ENCODE measurements at regions not wholly inside any gene's neighbourhood (a gene's known extent, or its start where the extent isn't known, plus 50 kb on each side); places are given as distances from the start of the nearest gene placed in this dataset.

DNA sequence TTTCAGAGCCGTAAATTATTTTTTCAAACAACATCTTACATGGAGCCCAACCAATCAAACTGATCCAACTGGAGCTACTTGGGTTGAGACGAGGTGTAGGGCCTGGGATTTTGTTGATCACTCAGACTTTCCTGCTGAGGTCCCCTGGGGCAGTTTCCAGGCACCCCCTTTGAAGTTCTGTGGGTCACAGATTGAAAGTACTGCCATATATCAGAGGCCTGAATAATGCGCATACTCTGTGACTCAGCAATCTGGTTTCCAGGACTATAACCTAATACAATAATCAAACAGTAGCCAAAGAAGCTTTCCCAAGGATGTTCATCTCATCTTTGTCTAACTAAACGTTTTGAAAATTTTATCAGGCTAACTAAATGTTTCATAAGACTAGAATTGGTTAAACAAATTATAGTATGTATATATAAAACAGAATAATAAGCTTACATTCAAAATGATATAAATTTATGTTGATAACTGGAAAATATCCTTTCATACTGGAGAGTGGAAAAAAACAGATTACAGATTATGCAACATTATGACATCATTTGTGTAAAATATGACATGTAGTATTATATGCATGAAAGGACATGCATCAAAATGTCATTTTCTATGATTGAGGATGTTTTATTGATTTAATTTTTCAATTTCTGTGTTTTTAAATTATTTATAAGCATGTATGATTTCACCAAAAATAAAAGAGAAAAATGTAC is 617.1 kb downstream of the NTRK3 start:
- FAIRE-seq = no peak

DNA sequence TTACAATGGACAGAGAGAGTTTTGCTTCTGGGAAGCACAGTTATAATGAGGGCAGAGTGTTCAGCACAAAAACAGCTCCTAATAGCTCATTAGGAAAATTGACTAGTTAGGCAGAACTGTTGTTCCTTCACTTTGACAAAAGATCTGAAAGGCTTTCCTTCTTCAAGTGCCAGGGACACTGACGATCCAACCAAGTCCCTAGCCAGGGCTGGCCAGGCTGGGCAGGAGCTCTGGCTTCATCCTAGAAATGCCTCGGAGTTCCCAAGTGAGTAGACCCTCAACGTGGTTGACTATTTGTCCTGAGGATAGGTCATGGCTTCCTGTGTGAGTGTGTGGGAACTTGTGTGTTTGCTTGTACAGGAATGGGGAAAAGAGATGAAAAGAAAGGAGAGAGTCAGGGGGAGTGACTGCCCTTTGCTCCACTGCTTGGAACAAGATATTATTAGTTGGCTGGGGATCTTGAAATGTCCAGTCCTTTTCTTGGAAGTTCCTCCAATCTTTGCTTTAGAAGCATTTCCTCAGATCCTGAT is 617.9 kb downstream of the NTRK3 start:
- FAIRE-seq = no peak
- peak in 1 of 2 donors; percentile 3 for DNase-seq (ENCODE audit: low spot score in 2 of 2)

More for the DNA sequence above, 617.1 kb downstream of the NTRK3 start:
- no peak for DNase-seq (ENCODE audit: low spot score in 2 of 2)

DNA sequence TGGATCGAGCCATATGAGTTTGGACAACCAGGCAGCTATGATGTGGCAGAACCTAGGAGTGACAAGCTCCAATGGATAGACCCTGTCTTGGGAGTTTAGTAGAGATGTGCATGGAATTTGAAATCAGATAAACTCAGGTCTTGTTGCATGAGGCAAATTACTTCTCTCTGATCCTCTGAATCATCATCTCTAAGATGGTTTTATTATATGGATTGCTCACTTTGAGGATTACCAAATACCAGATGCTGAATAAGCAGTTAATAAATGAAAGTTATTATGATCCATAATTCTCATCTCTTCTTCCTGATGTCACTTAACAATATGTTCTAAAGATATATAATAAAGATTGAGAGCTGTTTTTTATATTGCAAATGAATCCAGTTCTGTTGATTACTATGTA is 622.2 kb downstream of the NTRK3 start:
- FAIRE-seq = no peak
- no peak for DNase-seq (ENCODE audit: low spot score in 2 of 2)

DNA sequence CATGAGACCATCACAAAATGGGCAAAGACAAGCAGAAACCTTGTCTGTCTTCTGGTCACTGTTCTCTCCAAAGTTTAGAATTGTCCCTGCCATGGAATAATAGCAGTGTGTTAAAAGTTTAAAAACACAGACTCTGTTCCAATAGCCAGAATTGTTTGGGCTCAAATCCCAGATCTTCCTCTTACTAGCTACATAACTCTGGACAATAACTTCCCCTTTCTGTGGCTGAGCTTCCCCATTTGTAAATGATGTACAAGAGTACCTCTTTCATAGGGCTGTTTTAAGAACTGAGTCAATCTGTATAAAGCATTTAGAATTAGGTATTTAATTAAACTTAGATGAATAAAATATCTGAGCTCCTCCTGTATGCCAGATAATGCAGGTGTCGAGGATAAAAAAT is 623.0 kb downstream of the NTRK3 start:
- FAIRE-seq = no peak
- DNase-seq (ENCODE audit: low spot score in 2 of 2) = no peak

DNA sequence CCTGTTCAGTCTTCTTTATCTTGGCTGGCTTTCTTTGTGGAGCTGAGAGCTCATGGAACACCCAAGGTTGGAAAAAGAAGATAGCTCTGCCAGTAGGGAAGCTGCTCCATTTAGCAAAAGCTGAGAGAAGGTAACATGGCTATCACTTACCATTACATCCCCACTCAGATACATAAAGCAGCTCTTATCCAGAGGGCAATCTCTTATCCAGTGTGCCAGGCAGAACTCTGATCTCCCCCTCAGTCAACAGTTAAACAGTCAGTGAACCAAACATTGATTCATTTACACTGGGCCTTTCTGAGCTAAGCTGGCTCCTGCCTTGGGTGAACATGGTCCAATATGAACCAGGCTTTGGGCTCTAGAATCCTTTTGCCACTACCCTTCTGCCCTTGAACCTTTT is 624.2 kb downstream of the NTRK3 start:
- DNase-seq (ENCODE audit: low spot score in 2 of 2) (no peak), FAIRE-seq (no peak)

DNA sequence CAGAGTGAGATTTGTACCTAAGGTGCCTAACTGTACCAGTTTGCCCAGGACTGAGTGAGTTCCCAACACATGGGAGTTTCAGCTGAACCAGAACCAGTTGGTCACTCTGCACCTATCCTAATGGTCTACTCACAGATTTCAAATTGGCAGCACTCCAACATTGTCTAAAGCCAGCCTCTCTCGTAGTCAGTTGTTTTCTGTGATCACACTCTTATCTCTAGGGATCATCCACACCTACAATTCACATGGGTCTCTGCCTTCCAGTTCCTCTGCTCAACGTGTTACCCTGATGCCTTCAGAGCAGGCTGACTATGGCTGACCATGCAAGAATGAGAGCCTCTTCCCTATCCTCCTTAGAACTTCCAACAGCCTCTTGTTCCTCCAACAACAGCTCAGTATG is 624.8 kb downstream of the NTRK3 start:
- FAIRE-seq = no peak

DNA sequence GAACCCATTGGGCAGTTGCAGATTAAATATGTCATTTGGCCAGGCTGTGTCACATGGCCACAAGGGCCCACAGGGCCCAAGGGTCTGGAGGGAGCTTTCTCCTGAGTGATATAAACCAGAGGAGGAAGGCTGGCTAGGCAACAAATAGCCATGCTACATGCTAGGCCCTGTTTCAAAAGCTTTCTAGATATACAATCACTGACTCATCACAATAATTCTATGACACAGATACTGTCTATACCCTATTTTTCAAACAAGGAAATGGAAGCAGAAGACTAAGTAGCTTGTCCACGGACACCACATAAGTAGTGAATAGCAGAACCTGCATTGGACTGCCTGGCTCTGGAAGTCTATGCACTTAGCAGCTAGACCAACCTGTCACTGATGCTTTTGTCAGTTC is 625.4 kb downstream of the NTRK3 start:
- DNase-seq (ENCODE audit: low spot score in 2 of 2) (no peak), FAIRE-seq (no peak)

More for the DNA sequence above, 624.8 kb downstream of the NTRK3 start:
- no peak for DNase-seq (ENCODE audit: low spot score in 2 of 2)

DNA sequence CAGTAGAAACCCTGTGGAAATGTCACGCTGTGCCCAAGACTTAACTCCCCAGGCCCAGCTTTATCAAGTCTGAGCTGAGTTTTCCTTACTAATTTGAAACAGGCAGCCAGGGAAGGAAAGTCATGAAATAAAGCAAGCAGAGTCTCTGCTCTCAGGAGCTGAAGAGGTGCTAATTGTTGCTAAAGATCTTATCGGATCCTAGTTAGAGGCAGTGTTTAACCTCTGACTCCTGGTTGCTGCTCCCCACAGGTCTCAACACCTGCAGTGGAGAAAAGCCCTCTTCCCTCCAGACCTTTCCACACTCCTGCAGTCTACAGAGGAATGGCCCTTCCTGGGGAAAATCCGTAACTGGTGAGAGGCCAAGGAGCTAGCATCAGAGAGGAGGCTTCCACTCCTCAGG is 628.2 kb downstream of the NTRK3 start:
- no peak for FAIRE-seq
- no peak for DNase-seq (ENCODE audit: low spot score in 2 of 2)

DNA sequence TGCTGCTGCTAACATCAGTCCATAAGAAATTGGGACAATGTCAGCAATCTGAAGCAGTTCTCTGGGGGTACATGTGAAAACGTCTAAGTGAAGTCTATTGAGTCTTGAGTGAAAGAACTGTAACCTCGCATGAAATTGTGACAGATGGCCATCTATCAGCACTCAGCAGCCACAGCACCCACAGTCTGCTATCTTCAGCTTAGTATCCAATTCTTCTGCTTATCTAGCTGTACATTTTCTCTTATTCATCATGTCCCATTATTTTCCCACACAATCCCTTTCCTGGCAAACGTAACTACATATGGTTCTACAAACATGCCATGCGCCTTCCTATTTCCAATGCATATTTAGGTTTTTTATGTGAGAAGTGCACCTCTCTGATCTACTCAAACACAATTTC is 629.7 kb downstream of the NTRK3 start:
- DNase-seq (ENCODE audit: low spot score in 2 of 2) (no peak), FAIRE-seq (no peak)

DNA sequence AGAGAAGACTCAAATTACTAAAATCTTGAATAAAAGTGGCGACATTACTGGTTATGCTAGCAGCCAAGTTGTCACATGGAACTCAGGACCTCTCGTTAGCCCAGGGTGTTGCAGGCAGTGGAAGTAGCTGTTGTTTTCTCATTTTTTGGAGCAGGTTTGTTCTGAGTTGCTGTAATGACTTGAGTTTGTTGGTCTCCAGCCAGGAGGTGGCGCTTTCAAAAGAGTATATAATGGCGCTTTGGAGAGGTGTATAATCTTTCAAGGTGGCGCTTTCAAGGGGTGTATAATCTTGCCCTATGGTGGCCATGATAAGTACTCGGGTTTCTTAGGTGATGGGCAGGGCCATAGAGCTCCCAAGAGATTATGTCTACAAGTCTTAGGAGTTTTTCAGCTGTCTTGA is 632.7 kb downstream of the NTRK3 start:
- DNase-seq (ENCODE audit: low spot score in 2 of 2) (no peak), FAIRE-seq (no peak)

DNA sequence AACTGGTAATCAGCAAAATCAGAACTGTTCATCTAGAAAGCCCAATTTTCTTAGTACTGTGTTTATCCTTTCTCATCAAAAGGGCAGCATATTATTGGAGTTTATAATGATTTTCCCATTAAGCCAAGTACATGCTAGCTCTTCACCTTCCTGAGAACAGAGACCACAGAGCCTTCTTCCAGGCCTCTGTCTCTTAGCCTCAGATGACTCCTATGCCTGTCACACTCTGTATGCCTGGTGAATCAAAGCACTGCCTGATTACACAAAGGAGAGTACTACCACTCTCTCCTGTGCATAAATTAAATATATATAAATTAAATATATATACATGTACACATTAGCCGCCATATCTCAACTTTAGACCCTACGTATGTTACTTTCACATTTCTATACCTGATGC is 636.1 kb downstream of the NTRK3 start:
- DNase-seq (ENCODE audit: low spot score in 2 of 2) (no peak), FAIRE-seq (no peak)

DNA sequence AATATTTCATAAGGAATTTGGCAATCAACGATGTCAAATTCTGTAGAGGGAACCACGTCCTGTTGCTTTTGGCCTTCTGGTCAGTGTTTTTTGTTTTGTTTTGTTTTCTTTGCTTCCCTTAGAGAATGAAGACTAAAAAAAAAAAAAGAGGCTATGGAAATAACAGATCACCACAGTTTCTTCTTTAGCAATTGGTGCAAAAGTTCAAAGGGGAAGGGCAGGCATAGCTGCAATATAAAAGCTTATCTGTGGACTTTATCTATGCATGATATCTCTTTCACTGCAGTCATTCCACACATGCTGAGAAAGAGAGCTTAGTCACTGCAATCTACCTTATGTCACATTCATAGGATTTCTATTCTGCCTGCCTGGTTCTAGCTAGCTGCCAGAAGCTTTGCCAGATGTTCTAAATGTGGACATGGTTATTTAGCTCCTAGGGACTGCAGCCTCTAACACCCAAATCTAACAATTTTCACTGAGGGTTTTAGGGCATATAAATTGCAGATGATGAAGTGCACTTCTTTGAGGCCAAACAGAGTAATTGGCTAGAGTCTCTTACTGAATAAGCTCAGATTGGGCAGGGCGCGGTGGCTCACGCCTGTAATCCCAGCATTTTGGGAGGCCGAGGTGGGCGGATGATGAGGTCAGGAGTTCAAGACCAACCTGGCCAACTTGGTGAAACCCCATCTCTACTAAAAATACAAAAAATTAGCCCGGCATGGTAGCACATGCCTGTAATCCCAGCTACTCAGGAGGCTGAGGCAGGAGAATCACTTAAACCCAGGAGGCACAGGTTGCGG is 637.2 kb downstream of the NTRK3 start:
- FAIRE-seq = no peak
- no peak for DNase-seq (ENCODE audit: low spot score in 2 of 2)

DNA sequence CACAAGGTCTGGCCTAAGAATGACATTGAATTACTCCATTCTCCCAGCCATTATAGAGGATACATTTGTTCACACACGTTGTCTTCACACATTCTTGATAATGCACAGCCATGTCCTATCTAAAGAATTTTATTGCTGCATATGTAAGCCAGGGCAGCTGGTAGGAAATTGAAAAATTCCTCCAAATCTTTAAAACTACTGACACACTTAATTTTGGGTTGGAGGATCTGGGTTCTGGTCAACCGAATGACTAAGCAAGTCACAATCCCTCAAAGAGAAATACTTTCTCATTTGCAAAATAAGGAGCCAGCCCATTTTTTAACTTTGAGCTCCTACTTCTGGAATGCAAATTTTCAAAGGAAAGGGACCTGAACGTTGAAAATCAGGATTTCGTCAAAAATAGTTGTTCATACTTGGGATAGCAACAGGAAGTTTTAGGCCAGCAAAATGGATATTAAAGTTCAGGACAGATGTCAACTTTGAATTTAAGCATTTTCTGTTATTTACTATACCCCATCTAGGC is 638.3 kb downstream of the NTRK3 start:
- FAIRE-seq = no peak
- no peak for DNase-seq (ENCODE audit: low spot score in 2 of 2)

DNA sequence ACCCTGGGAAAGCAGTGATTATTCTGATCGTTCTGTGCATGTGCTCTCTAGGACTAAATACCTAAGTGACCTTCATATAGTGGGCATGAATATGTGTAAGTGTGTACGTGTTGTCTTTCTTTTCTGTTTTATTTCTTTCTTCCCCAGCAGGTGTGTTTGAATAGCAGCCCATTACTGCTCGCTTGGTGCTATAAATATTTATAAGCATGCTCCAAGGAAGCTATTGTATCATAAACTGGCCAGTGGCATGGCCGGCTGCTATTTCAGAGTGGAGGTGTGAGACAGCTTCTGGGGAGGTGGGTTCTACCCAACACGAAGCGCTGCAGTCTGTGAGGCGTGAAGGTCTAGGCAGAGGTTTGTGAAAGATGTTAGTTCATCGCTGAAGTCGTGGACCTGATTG is 641.8 kb downstream of the NTRK3 start:
- no peak for DNase-seq (ENCODE audit: low spot score in 2 of 2)
- FAIRE-seq = no peak

DNA sequence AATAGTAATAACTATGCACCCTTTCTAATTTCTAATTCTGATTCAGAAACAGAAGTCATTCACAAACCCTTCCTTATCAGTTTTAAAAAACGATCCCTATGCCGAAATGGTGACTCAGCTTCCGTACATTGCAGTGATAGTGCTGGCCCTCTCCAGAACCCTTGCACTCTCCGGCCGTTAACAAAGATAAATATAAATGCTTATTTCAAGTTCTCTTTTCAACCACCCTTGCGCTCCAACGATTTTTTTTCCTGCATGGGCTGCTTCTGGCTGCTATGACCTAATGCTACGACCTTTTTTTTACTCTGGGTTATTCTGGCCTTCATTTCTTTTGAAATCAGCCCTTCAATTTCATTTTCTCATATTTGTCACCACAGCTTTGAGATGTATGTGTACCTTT is 646.2 kb downstream of the NTRK3 start:
- DNase-seq (ENCODE audit: low spot score in 2 of 2) = no peak
- no peak for FAIRE-seq

DNA sequence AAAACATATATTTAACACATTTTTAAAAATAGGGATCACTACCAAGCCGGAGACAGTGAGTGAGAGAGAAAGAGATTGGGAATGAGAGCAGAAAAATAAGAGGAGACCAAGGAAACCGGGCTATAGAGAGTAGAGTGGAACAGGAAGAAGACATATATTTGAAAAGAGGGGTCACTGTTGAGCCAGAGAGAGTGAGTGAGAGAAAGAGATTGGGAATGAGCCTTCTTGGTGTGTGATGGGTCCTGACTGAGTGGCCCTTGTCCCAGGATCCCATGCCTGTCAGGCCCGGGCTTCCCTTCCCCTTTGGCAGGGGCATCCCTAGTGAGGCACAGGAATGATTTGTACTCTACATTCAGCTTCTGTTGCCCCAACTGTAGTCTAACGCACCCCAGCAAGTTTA is 646.6 kb downstream of the NTRK3 start:
- FAIRE-seq (no peak), DNase-seq (ENCODE audit: low spot score in 2 of 2) (no peak)

DNA sequence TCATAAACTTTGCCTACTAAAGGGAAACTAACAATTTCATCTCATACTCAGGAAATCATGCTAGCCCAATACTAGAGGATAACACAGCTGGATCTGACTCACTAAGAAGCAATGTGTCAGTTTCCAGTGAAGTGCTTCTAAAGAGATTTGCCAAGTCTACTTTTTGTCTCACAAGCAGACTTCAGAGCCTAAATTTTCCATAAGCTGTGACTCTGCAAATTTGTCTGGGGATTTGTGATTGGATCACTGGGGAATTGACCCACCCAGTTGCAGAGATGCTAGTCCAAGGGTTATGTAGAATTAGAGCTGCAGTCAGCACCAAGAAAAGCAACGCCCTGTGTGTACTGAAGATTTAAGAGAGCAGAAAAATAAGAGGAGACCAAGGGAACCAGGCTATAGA is 647.1 kb downstream of the NTRK3 start:
- FAIRE-seq (no peak), DNase-seq (ENCODE audit: low spot score in 2 of 2) (no peak)

DNA sequence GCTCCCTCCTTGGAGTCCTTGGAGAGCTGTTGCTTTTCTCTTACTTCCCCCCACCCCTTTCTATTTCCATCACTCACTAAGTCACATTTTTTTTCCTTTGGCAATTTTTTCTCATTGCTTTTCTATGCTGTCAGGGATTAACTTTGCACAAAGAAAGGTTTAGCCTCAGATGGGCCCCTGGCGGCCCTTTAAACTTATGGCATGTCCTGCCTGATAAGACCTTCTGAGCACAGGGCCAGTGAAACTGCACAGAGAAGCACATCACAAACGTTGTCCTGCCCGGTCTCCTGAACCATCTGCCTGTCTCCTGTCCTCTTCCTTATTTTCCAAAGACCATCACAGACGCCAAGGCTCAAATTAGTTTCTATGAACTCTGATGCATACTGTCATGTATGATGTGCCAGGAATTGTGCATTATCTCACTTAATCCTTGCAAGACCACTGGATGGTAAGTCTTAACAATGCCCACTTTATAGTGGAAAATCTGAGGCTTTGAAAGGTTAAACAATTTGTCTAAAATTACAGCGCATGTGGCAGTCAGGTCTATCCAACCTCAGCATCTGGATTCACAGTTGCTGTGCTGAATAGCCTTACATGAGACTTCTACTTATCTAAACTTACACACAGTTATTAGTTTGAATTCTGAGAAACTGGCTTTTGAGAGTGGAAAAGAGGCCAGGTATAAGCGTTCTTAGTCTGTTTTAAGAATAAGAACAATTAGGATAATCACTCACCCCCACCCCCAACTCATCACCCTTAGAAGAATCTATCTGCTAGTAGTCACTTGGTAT is 648.1 kb downstream of the NTRK3 start:
- DNase-seq (ENCODE audit: low spot score in 2 of 2) (no peak), FAIRE-seq (no peak)

DNA sequence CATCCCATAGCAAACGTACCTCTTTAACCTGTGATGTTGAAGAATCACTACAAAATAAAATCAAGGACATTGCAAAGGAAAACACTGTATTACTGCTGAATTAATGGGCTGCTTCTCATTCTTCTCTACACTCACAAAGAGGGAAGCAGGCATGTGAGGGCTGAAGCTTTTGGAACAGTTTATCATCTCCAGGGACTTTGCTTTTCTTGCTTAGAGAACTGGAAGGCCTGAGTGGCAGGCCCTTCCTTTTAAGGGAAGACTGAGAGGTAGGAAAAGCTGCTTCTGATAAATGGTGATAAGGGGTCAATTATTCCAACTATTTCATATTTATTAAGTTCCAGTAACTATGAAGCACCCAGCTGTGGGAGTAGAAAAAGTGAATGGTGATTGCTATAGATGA is 649.6 kb downstream of the NTRK3 start:
- DNase-seq (ENCODE audit: low spot score in 2 of 2) = no peak
- no peak for FAIRE-seq

DNA sequence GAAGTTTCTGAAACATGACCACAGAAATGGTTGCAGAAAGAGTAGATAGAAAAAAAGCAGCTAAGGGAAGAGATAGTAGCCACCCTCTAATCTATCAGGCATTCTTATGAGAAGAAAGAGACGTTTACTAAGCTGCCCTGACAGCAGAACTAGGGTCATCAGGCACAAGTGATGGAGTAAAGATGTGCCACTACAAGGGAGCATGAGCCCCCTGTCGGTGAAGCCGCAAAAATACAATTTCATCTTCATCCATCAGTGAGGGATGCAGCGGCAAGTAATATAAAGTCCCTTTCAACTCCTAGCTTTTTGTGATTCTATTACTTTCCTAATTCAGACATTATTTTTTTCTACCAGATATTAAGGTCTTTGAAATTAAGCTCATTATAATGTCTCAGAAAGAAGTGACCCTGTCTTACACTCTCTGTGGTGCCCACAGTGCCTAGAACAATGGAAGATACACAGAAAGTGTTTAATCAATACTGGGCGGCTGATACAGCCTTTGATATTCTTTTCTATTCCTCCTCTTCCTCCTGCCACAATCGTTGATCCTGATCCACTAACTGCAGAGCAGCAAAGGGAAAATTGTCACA is 651.6 kb downstream of the NTRK3 start:
- DNase-seq (ENCODE audit: low spot score in 2 of 2) (peak in 1 of 2 donors; percentile 11), FAIRE-seq (no peak)
